ENCODE measurements at regions not wholly inside any gene's neighbourhood (a gene's known extent, or its start where the extent isn't known, plus 50 kb on each side); places are given as distances from the start of the nearest gene placed in this dataset.

- TF ChIP-seq, protein P1, sequence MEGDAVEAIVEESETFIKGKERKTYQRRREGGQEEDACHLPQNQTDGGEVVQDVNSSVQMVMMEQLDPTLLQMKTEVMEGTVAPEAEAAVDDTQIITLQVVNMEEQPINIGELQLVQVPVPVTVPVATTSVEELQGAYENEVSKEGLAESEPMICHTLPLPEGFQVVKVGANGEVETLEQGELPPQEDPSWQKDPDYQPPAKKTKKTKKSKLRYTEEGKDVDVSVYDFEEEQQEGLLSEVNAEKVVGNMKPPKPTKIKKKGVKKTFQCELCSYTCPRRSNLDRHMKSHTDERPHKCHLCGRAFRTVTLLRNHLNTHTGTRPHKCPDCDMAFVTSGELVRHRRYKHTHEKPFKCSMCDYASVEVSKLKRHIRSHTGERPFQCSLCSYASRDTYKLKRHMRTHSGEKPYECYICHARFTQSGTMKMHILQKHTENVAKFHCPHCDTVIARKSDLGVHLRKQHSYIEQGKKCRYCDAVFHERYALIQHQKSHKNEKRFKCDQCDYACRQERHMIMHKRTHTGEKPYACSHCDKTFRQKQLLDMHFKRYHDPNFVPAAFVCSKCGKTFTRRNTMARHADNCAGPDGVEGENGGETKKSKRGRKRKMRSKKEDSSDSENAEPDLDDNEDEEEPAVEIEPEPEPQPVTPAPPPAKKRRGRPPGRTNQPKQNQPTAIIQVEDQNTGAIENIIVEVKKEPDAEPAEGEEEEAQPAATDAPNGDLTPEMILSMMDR (optimal IDR thresholded peaks at IDR 0.05 in 1 of 3, IDR thresholded peaks at IDR 0.05 in 1 of 3, conservative IDR thresholded peaks at IDR 0.05 in 1 of 3; ENCODE audit: extremely low read depth in 1 of 3, insufficient read depth in 2 of 3, low read length in 3 of 3): no peak
- TF ChIP-seq EZH2 (IDR thresholded peaks at IDR 0.05; ENCODE audit: low read length): no peak
These were observed 586.1 kb upstream of the PITX2 start for GRCh38 chr4:111208970-111209369.

Measured in keratinocyte (primary cell).